Keratinocyte (primary cell): ENCODE measurements at regions not wholly inside any gene's neighbourhood (a gene's known extent, or its start where the extent isn't known, plus 50 kb on each side); places are given as distances from the start of the nearest gene placed in this dataset.

Experiments used
- DNase-seq: peaks from one replicate; pipeline ENCODE4 v3.0.0-alpha.2; 2011; ENCODE audit warnings: low read depth, missing footprints, low spot score
- FAIRE-seq: peaks from 2 replicates; lab custom pipeline; 2011; peaks lifted over from hg19 to GRCh38; lab: Jason Lieb, UNC
- H2AFZ ChIP-seq: 2 replicates; pipeline ENCODE4 v1.6.0; 2012; ENCODE audit warnings: low read length, control low read depth, inconsistent platforms; ENCODE audit not compliant: control insufficient read depth
- H3K27ac ChIP-seq: 2 replicates; pipeline ENCODE4 v1.5.1; 2011; ENCODE audit warnings: low read length; ENCODE audit not compliant: control insufficient read depth, insufficient read depth
- H3K27me3 ChIP-seq: 3 replicates; pipeline ENCODE4 v1.6.0; 2011; ENCODE audit warnings: low read length; ENCODE audit not compliant: control insufficient read depth, insufficient read depth; ENCODE audit errors: extremely low read depth
- H3K36me3 ChIP-seq, 2 experiments: 2 replicates in 1 of 2; 3 replicates in 1 of 2; pipeline ENCODE4 v1.5.1; 2011; ENCODE audit warnings: low read length in 2 of 2, mild to moderate bottlenecking in 1 of 2; ENCODE audit not compliant: control insufficient read depth in 2 of 2, insufficient read depth in 2 of 2; ENCODE audit errors: extremely low read depth in 1 of 2
- H3K4me1 ChIP-seq: 3 replicates; pipeline ENCODE4 v1.5.1; 2011; ENCODE audit warnings: low read length; ENCODE audit not compliant: control insufficient read depth, insufficient read depth; ENCODE audit errors: extremely low read depth
- H3K4me2 ChIP-seq: 3 replicates; pipeline ENCODE4 v1.6.0; 2011; ENCODE audit warnings: low read depth, low read length; ENCODE audit not compliant: control insufficient read depth, insufficient read depth; ENCODE audit errors: extremely low read depth
- H3K4me3 ChIP-seq, 3 experiments: fragments of 200-600 bp in 1 of 3; sonication (generic) in 1 of 3; 2 replicates in 2 of 3; 3 replicates in 1 of 3; pipeline ENCODE4 v1.5.1; 2011 to 2016; ENCODE audit warnings: low read length in 3 of 3, mild to moderate bottlenecking in 3 of 3, control low read depth in 2 of 3, inconsistent platforms in 1 of 3, low read depth in 1 of 3, mixed read lengths in 1 of 3, mixed run types in 1 of 3, moderate library complexity in 1 of 3; ENCODE audit not compliant: control insufficient read depth in 2 of 3, insufficient read depth in 2 of 3; ENCODE audit errors: extremely low read depth in 1 of 3
- H3K79me2 ChIP-seq: 2 replicates; pipeline ENCODE4 v1.6.0; 2012; ENCODE audit warnings: low read length; ENCODE audit not compliant: control insufficient read depth, insufficient read depth
- H3K9ac ChIP-seq: 3 replicates; pipeline ENCODE4 v1.6.0; 2011; ENCODE audit warnings: low read length; ENCODE audit not compliant: control insufficient read depth, insufficient read depth; ENCODE audit errors: extremely low read depth
- H3K9me1 ChIP-seq: 3 replicates; pipeline ENCODE4 v1.6.0; 2011; ENCODE audit warnings: low read length; ENCODE audit not compliant: control insufficient read depth, insufficient read depth; ENCODE audit errors: extremely low read depth
- H3K9me3 ChIP-seq: 2 replicates; pipeline ENCODE4 v1.5.1; 2012; ENCODE audit warnings: low read depth, low read length; ENCODE audit not compliant: control insufficient read depth
- H4K20me1 ChIP-seq: 3 replicates; pipeline ENCODE4 v1.6.0; 2011; ENCODE audit warnings: low read length; ENCODE audit not compliant: control insufficient read depth, insufficient read depth; ENCODE audit errors: extremely low read depth
- CTCF ChIP-seq, 3 experiments: IDR thresholded peaks in 1 of 3; conservative IDR thresholded peaks in 1 of 3; optimal IDR thresholded peaks in 1 of 3; 2 replicates in 2 of 3; 3 replicates in 1 of 3; pipeline versions ENCODE3 to v1.5.1; 2011; ENCODE audit warnings: low read length in 3 of 3, mild to moderate bottlenecking in 3 of 3, moderate library complexity in 2 of 3, control low read depth in 1 of 3, inconsistent platforms in 1 of 3; ENCODE audit not compliant: insufficient read depth in 2 of 3; ENCODE audit errors: extremely low read depth in 1 of 3
- EZH2 ChIP-seq: IDR thresholded peaks from one replicate; pipeline ENCODE4 v1.6.1; 2012; ENCODE audit warnings: inconsistent platforms, mild to moderate bottlenecking, low read length, moderate library complexity
- dilution Hi-C: fragments of 300-500 bp; cut with MboI; formaldehyde crosslinking; loops from one replicate; pipeline ENCODE4 v1.7.0; 2020; ENCODE audit warnings: low sequenced_read_pairs; ENCODE audit not compliant: extremely low pct_ligation_motif_present

- H3K4me3 ChIP-seq, result no peak overlapping the region
- no peak overlapping the region for H3K9ac ChIP-seq
- no peaks in the 10 kb centered on the region for H3K27me3 ChIP-seq
- no peak overlapping the region for H3K27ac ChIP-seq
- no peak for TF ChIP-seq CTCF (optimal IDR thresholded peaks at IDR 0.05 in 1 of 3, IDR thresholded peaks at IDR 0.05 in 1 of 3, conservative IDR thresholded peaks at IDR 0.05 in 1 of 3; ENCODE audit: extremely low read depth in 1 of 3, insufficient read depth in 2 of 3, low read length in 3 of 3)
- no peak for TF ChIP-seq EZH2
- H3K9me3 ChIP-seq, result no peaks in the 10 kb centered on the region
- H4K20me1 ChIP-seq, result no peaks in the 10 kb centered on the region
- dilution Hi-C loops, result no loop called here
- no peaks in the 10 kb centered on the region for H3K36me3 ChIP-seq
- H3K79me2 ChIP-seq, result no peaks in the 10 kb centered on the region
- DNase-seq (no peak), FAIRE-seq (peak; percentile 52)
- peak overlapping the region; percentile 15 for H3K4me2 ChIP-seq
- peaks cover 17% of the 10 kb centered on the region for H3K4me1 ChIP-seq
- no peaks in the 10 kb centered on the region for H3K9me1 ChIP-seq
- no peak overlapping the region for H2AFZ ChIP-seq
These were observed 61.4 kb upstream of the CXADR start for GRCh38 chr21:17451364-17451891.

DNA sequence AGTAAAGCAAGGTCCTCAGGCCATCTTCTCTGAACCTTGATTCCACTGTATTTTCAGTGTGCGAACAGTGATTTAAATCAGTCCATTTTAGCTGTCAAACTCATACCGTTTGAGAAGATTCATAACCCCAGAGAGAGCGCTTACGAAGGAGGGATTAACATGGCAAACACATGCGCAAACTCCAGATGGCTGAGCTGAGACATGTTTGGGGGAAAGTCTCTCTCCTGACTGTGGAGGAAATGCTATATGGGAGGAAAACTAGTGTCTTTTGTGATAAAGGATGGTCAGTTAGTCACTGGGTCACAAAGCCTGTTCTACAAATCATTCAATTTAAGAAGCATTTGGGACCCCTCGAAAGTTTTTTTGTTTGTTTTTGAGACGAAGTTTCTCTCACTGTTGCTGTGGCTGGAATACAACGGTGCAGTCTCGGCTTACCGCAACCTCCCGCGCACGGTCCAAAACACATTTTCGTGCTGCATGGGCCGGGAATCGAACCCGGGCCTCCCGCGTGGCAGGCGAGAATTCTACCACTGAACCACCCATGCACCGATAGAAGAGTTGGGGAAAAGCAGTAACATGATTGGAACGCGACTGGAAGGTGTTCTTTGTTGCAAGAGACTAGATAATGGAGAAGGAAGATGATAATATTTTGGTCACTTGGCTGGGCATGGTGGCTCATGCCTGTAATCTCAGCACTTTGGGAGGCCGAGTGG, 58.4 kb upstream of the CXADR start:
- H3K79me2 ChIP-seq, result no peaks in the 10 kb centered on the region
- no peaks in the 10 kb centered on the region for H3K9me1 ChIP-seq
- peaks cover 10% of the 10 kb centered on the region for H3K4me1 ChIP-seq
- H4K20me1 ChIP-seq, result no peaks in the 10 kb centered on the region
- no peak for TF ChIP-seq CTCF (optimal IDR thresholded peaks at IDR 0.05 in 1 of 3, IDR thresholded peaks at IDR 0.05 in 1 of 3, conservative IDR thresholded peaks at IDR 0.05 in 1 of 3; ENCODE audit: extremely low read depth in 1 of 3, insufficient read depth in 2 of 3, low read length in 3 of 3)
- no peak for TF ChIP-seq EZH2
- peak; percentile 79 for FAIRE-seq
- H3K9me3 ChIP-seq, result no peaks in the 10 kb centered on the region
- no peaks in the 10 kb centered on the region for H3K27me3 ChIP-seq
- H3K36me3 ChIP-seq, result no peaks in the 10 kb centered on the region
- peak overlapping the region in 2 of 3 experiments; percentile 56 to 66 for H3K4me3 ChIP-seq
- H3K27ac ChIP-seq, result peak overlapping the region; percentile 51
- peak overlapping the region; percentile 72 for H2AFZ ChIP-seq
- peak; percentile 58 for DNase-seq
- no peak overlapping the region for H3K9ac ChIP-seq
- peak overlapping the region; percentile 81 for H3K4me2 ChIP-seq
- dilution Hi-C loops, result no loop called here
